ENCODE measurements at regions not wholly inside any gene's neighbourhood (a gene's known extent, or its start where the extent isn't known, plus 50 kb on each side); places are given as distances from the start of the nearest gene placed in this dataset.
A peak's percentile ranks its signal among the peaks of the same experiment; 100 is the strongest.

- ATAC-seq (no peak), DNase-seq (ENCODE audit: low spot score) (no peak), FAIRE-seq (no peak)
- no peaks in the 10 kb centered on the region for H3K4me1 ChIP-seq (ENCODE audit: insufficient read depth, low read length)
- H3K27me3 ChIP-seq (ENCODE audit: control insufficient read depth in 1 of 2, insufficient read depth in 2 of 2, low read length in 2 of 2): no peaks in the 10 kb centered on the region; a peak in 1 of 5 replicates
- ChIA-PET CTCF (ENCODE audit: low intra/inter-chr PET ratio, low total read pairs) (no interaction called here), POLR2A (no interaction called here)
- in situ Hi-C loops (cut with HindIII; ENCODE audit: extremely low pct_ligation_motif_present, low pct_unique_long_range_greater_than_20kb) (no loop called here), intact Hi-C loops (cut with micrococcal nuclease; ENCODE audit: unreplicated experiment) (no loop called here)
- no peak overlapping the region for H3K4me2 ChIP-seq (ENCODE audit: low read depth, low read length)
- H3K9ac ChIP-seq (ENCODE audit: insufficient read depth, low read depth, low read length): no peak overlapping the region
- H3K4me3 ChIP-seq (replicated peaks in 1 of 3; ENCODE audit: insufficient read depth in 1 of 3, low read depth in 2 of 3, low read length in 3 of 3): no peak overlapping the region
- H4K20me1 ChIP-seq (ENCODE audit: insufficient read depth, low read length): no peaks in the 10 kb centered on the region
- no peak overlapping the region for H2AFZ ChIP-seq (ENCODE audit: low read length)
- WGBS (ENCODE audit: low lambda C conversion rate): 30% methylated on average over 6 of the region's 6 CpGs
- H3K27ac ChIP-seq (ENCODE audit: extremely low read length, insufficient read depth, low read length): no peak overlapping the region
- no peaks in the 10 kb centered on the region for H3K9me3 ChIP-seq (ENCODE audit: low read length)
- TF ChIP-seq FOSL2 (CRISPR knock-in tag; IDR thresholded peaks at IDR 0.05) (no peak), POGZ (CRISPR knock-in tag; IDR thresholded peaks at IDR 0.05) (no peak), ATF7 (IDR thresholded peaks at IDR 0.05) (peak; percentile 76), ATF7 (CRISPR knock-in tag; IDR thresholded peaks at IDR 0.05) (no peak), MAFK (conservative IDR thresholded peaks at IDR 0.05 in 1 of 2, IDR thresholded peaks at IDR 0.05 in 1 of 2; ENCODE audit: low read length in 2 of 2) (peak; percentile 23 to 54; a peak in 2 of 4 replicates), DR1 (CRISPR knock-in tag; IDR thresholded peaks at IDR 0.05) (no peak)
- H3K79me2 ChIP-seq (ENCODE audit: insufficient read depth, low read length): no peaks in the 10 kb centered on the region
- no peaks in the 10 kb centered on the region for H3K36me3 ChIP-seq (replicated peaks in 1 of 2; ENCODE audit: control insufficient read depth in 1 of 2, insufficient read depth in 2 of 2, low read length in 2 of 2)
- no TSS peak for BruUV-seq (replicated peaks)
Measured at GRCh38 chr13:65866138-65866537, 1364.0 kb downstream of the PCDH9 start.

GRCh38 chr13:65865206-65865605 is 1364.9 kb downstream of the PCDH9 start:
- Histone ChIP-seq H3K4me3 (replicated peaks in 1 of 3; ENCODE audit: insufficient read depth in 1 of 3, low read depth in 2 of 3, low read length in 3 of 3) (no peak overlapping the region), H3K36me3 (replicated peaks in 1 of 2; ENCODE audit: control insufficient read depth in 1 of 2, insufficient read depth in 2 of 2, low read length in 2 of 2) (no peaks in the 10 kb centered on the region), H3K27me3 (ENCODE audit: control insufficient read depth in 1 of 2, insufficient read depth in 2 of 2, low read length in 2 of 2) (no peaks in the 10 kb centered on the region; a peak in 1 of 5 replicates), H2AFZ (ENCODE audit: low read length) (no peak overlapping the region), H4K20me1 (ENCODE audit: insufficient read depth, low read length) (no peaks in the 10 kb centered on the region), H3K4me1 (ENCODE audit: insufficient read depth, low read length) (no peaks in the 10 kb centered on the region), H3K79me2 (ENCODE audit: insufficient read depth, low read length) (no peaks in the 10 kb centered on the region), H3K4me2 (ENCODE audit: low read depth, low read length) (no peak overlapping the region), H3K9ac (ENCODE audit: insufficient read depth, low read depth, low read length) (no peak overlapping the region), H3K9me3 (ENCODE audit: low read length) (no peaks in the 10 kb centered on the region), H3K27ac (ENCODE audit: extremely low read length, insufficient read depth, low read length) (no peak overlapping the region)
- 0% methylated on average over 2 of the region's 2 CpGs for WGBS (ENCODE audit: low lambda C conversion rate)
- FAIRE-seq (no peak), ATAC-seq (no peak), DNase-seq (ENCODE audit: low spot score) (no peak)
- in situ Hi-C loops (cut with HindIII; ENCODE audit: extremely low pct_ligation_motif_present, low pct_unique_long_range_greater_than_20kb): no loop called here
- no peak for TF ChIP-seq ZNF737 (CRISPR knock-in tag; IDR thresholded peaks at IDR 0.05; ENCODE audit: borderline replicate concordance)
- TF ChIP-seq ZNF678 (CRISPR knock-in tag; IDR thresholded peaks at IDR 0.05): no peak
- no peak for TF ChIP-seq MYC (CRISPR knock-in tag; IDR thresholded peaks at IDR 0.05; ENCODE audit: borderline replicate concordance)
- ChIA-PET CTCF (ENCODE audit: low intra/inter-chr PET ratio, low total read pairs) (no interaction called here), POLR2A (no interaction called here)
- BruUV-seq (replicated peaks): no TSS peak
- intact Hi-C loops (cut with micrococcal nuclease; ENCODE audit: unreplicated experiment): no loop called here
